SW480 (cell line): ENCODE measurements at regions not wholly inside any gene's neighbourhood (a gene's known extent, or its start where the extent isn't known, plus 50 kb on each side); places are given as distances from the start of the nearest gene placed in this dataset.

ENCODE experiments used
- DNase-seq: peaks from one replicate; pipeline ENCODE4 v3.0.0-alpha.2; 2016; ENCODE audit warnings: low spot score

- DNase-seq: no peak
These were observed 156.6 kb upstream of the LHCGR start for GRCh38 chr2:48912110-48912509.

DNA sequence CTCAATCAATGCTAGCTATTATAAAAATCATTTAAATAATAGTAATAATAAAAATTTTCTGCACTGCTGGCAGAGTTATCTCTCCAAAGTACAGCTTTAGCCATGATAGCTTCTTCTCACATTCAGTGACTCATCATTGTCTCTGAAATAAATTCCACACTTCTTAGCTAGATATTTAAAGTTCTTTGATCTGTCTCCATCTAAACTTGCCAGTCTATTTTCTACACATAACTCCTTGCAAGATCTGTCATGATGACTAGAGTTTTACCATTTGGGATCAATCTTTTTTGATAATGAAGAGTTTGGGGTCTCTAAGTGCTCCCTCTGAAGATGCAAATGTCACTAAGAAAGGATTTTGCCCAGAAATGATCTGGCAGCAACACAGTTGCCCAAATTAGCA lies 155.4 kb upstream of the LHCGR start:
- no peak for DNase-seq

DNA sequence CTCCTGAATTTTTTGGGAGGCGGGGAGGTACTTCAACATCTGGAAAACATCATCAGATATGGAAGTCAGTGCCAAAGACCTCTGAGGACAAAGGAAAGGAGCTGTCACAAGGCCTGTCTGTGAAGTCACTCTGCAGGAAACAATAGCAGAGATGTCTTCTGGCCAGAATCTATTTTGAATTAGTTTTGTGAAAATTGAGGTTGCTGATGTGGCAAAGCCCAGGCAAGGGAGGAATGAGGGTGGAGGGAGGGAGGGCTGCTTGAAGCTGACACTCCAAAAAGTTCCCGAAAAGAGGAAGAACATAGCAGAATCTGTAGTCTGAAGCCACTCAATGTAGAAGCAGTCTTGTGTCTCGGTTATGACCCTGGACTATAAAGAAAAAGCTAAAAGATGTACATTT lies 151.1 kb upstream of the LHCGR start:
- DNase-seq: no peak

GRCh38 chr2:48905696-48906095 lies 150.2 kb upstream of the LHCGR start:
- DNase-seq: no peak

GRCh38 chr2:48902521-48902920 lies 147.0 kb upstream of the LHCGR start:
- DNase-seq: peak; percentile 8

DNA sequence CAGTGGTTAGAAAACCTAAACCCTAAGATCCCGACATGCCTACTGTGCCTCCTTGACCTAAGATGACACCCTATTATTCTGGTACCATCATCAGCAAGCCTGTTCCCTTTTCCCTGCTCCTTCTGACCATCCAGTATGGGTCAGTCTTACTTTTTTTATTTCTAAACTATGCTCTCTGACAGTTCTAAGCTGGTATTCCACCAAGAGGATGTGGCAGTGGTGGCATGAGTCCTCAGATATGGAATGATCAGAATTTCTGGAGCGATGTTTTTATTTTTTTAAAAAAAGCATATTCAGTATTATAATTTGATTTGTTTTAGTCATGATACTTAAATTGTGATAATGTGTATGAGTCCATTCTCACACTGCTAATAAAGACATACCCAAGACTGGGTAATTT lies 145.9 kb upstream of the LHCGR start:
- no peak for DNase-seq

DNA sequence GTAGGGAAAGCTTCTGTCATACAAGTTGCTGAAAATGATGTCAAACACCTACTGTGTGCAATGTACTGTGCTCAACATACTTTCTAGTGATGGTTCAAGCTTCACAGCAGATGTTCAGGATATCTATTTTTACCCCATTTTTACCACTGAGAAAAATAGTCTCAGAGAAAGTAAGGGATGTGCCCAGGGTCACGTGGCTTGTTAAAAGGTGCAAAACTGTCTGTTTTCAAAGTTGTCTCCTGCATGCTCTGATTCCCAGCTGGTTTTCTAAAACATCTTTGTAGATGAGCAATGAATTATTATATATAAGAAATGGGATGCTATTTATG lies 145.5 kb upstream of the LHCGR start:
- no peak for DNase-seq

GRCh38 chr2:48900321-48901014 lies 144.9 kb upstream of the LHCGR start:
- DNase-seq: no peak

DNA sequence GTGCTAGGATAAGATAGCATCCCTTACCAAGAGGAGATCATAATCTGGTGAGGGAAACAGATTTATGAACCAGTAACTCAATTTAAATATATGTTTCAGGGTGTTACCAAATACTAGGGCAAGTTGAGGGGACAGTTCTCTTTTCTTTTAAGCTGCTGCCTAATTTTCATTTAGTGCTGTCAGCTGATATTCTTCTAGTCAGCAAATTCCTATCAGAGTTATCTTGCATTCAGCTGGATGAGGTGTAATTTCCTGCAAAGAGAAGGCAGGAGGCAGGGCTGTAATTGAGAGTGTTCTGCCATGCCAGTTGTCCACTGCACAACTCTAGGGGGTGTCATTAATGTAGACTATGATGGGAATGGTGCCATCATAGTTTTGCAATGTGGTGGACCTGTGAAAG lies 141.3 kb upstream of the LHCGR start:
- DNase-seq: no peak

DNA sequence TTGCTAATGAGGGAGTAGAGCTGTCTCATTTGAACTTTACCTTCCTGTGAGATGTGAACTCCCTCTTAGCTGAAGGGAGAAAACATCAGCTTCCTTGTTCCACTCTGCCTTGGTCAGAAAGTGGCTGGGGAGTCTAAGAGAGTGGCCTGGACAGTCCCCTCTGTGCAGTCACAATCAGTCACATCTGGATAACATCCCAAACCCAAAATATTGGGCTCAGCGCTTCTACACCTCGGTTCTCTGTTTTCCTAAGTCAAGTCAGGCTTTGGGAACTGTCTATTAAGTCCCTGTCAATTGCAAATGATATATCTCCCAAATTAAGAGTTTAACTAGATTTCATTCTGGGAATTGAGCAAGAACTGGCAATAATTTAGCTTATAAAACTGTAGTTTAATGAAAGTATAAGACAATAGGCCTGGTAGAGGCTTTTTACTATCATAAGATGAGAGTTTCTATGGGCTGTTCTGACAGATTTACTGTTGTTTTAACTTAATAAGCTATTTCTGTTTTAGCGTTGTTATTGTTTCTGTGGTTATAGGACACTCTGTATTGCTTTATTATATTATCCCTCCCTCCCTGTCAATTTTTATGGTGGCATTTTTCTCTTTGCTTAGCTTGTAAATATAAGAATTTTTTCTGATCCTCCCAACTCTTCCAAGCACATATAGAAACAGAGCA lies 135.1 kb upstream of the LHCGR start:
- DNase-seq: no peak

GRCh38 chr2:48888066-48888465 lies 132.5 kb upstream of the LHCGR start:
- no peak for DNase-seq

GRCh38 chr2:48886919-48887318 lies 131.4 kb upstream of the LHCGR start:
- DNase-seq: no peak

- DNase-seq: no peak
These were observed 130.3 kb upstream of the LHCGR start for GRCh38 chr2:48885841-48886240.

- DNase-seq: no peak
These were observed 128.1 kb upstream of the LHCGR start for GRCh38 chr2:48883661-48884060.

DNA sequence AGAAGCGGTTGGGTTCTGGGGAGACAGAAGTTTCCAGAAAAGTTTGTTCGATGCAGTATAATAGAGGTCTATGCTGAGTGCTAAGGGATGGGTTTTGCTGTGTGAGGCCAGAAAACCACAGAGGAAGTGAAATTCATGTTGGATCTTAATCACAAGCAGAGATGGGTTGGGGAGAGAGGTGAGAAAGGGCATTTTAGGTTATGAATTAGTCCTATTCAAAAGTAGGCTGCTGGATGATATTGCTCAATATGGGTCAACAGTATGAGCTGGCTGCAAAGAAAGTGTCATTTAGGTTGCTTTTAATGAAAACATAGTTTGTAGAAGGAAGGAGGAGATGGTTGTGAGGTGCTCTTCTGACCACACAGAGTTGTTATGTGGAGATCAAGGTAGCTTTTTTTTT lies 118.8 kb upstream of the LHCGR start:
- no peak for DNase-seq

DNA sequence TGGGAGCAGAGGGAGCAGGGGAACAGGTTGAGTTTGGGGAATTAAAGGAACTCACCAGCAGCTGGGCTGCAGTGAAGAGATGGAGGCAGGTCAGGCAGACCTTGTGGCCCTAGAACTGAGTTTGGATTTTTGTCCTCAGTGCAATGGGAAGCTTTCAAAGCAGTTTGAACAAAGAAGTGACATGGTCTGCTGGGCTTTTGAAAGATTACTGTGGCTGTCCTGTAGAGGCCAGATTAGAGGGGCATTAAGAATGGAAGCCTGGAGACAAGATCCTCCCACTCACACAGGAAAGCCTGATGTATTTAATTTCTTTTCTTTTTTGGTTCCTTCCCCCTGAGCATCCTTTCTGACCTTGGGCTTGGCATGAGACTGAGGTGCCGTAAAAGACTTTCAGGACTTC lies 118.1 kb upstream of the LHCGR start:
- no peak for DNase-seq

GRCh38 chr2:48870942-48871341 lies 115.4 kb upstream of the LHCGR start:
- DNase-seq: no peak

- no peak for DNase-seq
These were observed 115.0 kb upstream of the LHCGR start for GRCh38 chr2:48870503-48870902.

DNA sequence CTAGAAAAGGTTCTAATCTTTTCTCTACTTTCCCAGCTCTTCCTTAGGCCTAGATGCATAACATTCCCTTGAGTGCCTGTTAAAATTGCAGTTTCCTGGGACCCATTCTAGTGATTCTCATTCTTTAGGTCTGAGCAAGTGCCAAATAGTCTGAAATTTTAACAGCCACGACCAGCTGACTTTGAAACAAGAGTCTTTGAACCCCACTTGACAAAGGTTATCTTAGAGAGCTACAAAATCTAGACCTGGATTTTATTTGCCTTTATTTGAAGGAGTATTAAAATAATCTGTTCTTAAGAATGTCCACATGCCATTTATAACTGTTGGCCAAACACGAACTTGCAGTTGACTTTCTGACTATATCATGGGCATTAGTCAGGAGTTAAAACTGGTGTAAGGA lies 110.2 kb upstream of the LHCGR start:
- no peak for DNase-seq

- DNase-seq: no peak
These were observed 104.9 kb upstream of the LHCGR start for GRCh38 chr2:48860380-48860779.

DNA sequence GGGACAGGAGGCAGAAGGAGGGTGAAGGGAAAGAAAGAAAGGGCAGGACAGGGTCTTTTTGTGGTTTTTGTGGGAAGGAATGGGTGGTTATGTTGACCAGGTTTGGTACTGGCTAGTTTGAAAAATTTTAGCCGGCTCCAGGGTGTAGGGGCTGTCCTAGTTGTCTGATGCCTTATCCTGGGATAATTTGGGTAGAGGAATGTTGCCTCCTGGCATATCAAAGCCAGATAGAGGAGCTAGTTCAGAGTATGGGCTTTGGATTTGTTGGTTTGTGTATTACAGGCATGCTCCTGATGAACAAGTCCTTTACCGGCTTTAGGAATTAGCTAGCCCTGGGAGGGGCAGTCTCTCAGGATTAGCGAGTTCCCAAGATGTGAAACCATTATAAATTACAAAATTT lies 101.1 kb upstream of the LHCGR start:
- no peak for DNase-seq

- no peak for DNase-seq
These were observed 100.6 kb upstream of the LHCGR start for GRCh38 chr2:48856144-48856543.

DNA sequence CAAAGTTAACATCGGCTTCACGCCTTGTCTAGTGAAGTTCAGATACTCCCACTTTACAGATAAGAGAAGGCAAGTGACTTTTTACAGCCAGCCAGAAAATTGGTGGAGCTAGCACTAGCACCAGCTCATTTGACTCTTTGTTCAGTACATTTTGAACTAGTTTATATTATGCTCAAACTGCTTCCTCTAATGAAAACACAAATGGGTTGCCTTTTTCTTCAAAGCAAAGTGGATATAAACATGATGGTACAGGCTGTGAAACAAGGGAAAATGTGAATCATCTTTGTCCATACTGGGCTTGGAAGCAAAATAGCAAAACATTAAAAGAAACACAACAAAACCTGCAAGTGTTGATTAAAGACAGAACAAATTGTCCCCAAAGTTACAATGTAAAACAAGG lies 99.6 kb upstream of the LHCGR start:
- no peak for DNase-seq

DNA sequence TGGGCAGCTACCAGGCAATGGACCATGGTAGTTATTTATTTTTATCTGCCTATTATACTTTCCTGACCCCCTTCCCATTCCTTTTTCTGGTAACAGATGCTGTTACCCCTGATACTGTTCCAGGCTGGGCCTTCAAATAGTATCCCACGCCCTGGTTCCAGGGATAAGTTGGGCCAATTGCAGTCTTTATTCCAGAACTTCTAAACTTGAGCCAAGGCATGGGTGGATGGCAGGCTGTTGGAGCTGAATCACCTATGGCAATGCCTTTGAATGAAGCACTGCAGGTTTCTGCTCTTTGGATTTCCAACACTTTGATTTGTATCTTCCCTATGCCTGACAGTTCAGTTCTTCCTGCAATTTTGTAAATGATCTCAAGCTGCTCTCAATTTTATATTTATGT lies 99.2 kb upstream of the LHCGR start:
- no peak for DNase-seq
